Muscle layer of duodenum (tissue), 2 donors: ENCODE measurements at regions not wholly inside any gene's neighbourhood (a gene's known extent, or its start where the extent isn't known, plus 50 kb on each side); places are given as distances from the start of the nearest gene placed in this dataset.

Experiments used
- H3K27ac ChIP-seq: one replicate; pipeline ENCODE4 v1.7.0; 2013; ENCODE audit warnings: mild to moderate bottlenecking, low read length
- H3K27me3 ChIP-seq: one replicate; pipeline ENCODE4 v1.7.0; 2013; ENCODE audit warnings: low read depth, mild to moderate bottlenecking, control low read depth, low read length
- H3K36me3 ChIP-seq, 2 donors: one replicate each; pipeline ENCODE4 v1.7.0; 2013; ENCODE audit warnings: low read length in 2 of 2, control low read depth in 1 of 2, mild to moderate bottlenecking in 1 of 2; ENCODE audit not compliant: insufficient read depth in 2 of 2, control insufficient read depth in 1 of 2
- H3K4me1 ChIP-seq, 2 donors: one replicate each; pipeline ENCODE4 v1.7.0; 2013; ENCODE audit warnings: low read length in 2 of 2, mild to moderate bottlenecking in 2 of 2, control low read depth in 1 of 2, moderate library complexity in 1 of 2; ENCODE audit not compliant: insufficient read depth in 2 of 2, control insufficient read depth in 1 of 2
- H3K4me3 ChIP-seq, 2 donors: one replicate each; pipeline ENCODE4 v1.7.0; 2013; ENCODE audit warnings: low read length in 2 of 2, low read depth in 1 of 2, mild to moderate bottlenecking in 1 of 2
- H3K9me3 ChIP-seq, 2 donors: one replicate each; pipeline ENCODE4 v1.7.0; 2013; ENCODE audit warnings: low read length in 2 of 2, control low read depth in 1 of 2, mild to moderate bottlenecking in 1 of 2; ENCODE audit not compliant: control insufficient read depth in 1 of 2
- donor health status: healthy.

GRCh38 chr13:32917504-32917903 lies 98.7 kb upstream of the KL start:
- Histone ChIP-seq H3K27ac (no peak overlapping the region), H3K27me3 (no peaks in the 10 kb centered on the region), H3K4me3 (no peak overlapping the region), H3K36me3 (no peaks in the 10 kb centered on the region), H3K4me1 (no peaks in the 10 kb centered on the region), H3K9me3 (peaks cover 0 to 7% of the 10 kb centered on the region in 2 donors)

- no peaks in the 10 kb centered on the region for H3K9me3 ChIP-seq
- no peaks in the 10 kb centered on the region for H3K4me1 ChIP-seq
- H3K27ac ChIP-seq, result no peak overlapping the region
These were observed 92.5 kb upstream of the KL start for GRCh38 chr13:32923725-32924124.

GRCh38 chr13:32924886-32925285 lies 91.3 kb upstream of the KL start:
- no peaks in the 10 kb centered on the region for H3K4me1 ChIP-seq
- H3K4me3 ChIP-seq, result no peak overlapping the region
- peaks cover 0 to 2% of the 10 kb centered on the region in 2 donors for H3K9me3 ChIP-seq
- no peaks in the 10 kb centered on the region for H3K36me3 ChIP-seq
- no peak overlapping the region for H3K27ac ChIP-seq
- H3K27me3 ChIP-seq, result no peaks in the 10 kb centered on the region

More at GRCh38 chr13:32923725-32924124, 92.5 kb upstream of the KL start:
- Histone ChIP-seq H3K27me3 (no peaks in the 10 kb centered on the region), H3K36me3 (no peaks in the 10 kb centered on the region), H3K4me3 (no peak overlapping the region)

- no peaks in the 10 kb centered on the region for H3K27me3 ChIP-seq
- H3K9me3 ChIP-seq, result peaks cover 0 to 2% of the 10 kb centered on the region in 2 donors
These were observed 90.7 kb upstream of the KL start for GRCh38 chr13:32925506-32925905.

GRCh38 chr13:32932376-32932775 lies 83.8 kb upstream of the KL start:
- no peaks in the 10 kb centered on the region for H3K27me3 ChIP-seq
- no peaks in the 10 kb centered on the region for H3K36me3 ChIP-seq
- H3K27ac ChIP-seq, result no peak overlapping the region
- no peak overlapping the region for H3K4me3 ChIP-seq
- no peaks in the 10 kb centered on the region for H3K4me1 ChIP-seq
- peaks cover 0 to 2% of the 10 kb centered on the region in 2 donors for H3K9me3 ChIP-seq

More at GRCh38 chr13:32925506-32925905, 90.7 kb upstream of the KL start:
- H3K4me1 ChIP-seq, result no peaks in the 10 kb centered on the region
- H3K36me3 ChIP-seq, result no peaks in the 10 kb centered on the region
- H3K4me3 ChIP-seq, result no peak overlapping the region
- H3K27ac ChIP-seq, result no peak overlapping the region

- no peaks in the 10 kb centered on the region for H3K9me3 ChIP-seq
- no peak overlapping the region for H3K4me3 ChIP-seq
- no peaks in the 10 kb centered on the region for H3K4me1 ChIP-seq
- no peaks in the 10 kb centered on the region for H3K36me3 ChIP-seq
- no peak overlapping the region for H3K27ac ChIP-seq
- no peaks in the 10 kb centered on the region for H3K27me3 ChIP-seq
These were observed 79.5 kb upstream of the KL start for GRCh38 chr13:32936716-32937115.

GRCh38 chr13:32938314-32938713 lies 77.9 kb upstream of the KL start:
- Histone ChIP-seq H3K36me3 (no peaks in the 10 kb centered on the region), H3K27ac (no peak overlapping the region), H3K27me3 (no peaks in the 10 kb centered on the region)

GRCh38 chr13:32938907-32939306 lies 77.3 kb upstream of the KL start:
- Histone ChIP-seq H3K4me3 (no peak overlapping the region), H3K9me3 (no peaks in the 10 kb centered on the region), H3K27ac (no peak overlapping the region), H3K4me1 (no peaks in the 10 kb centered on the region), H3K27me3 (no peaks in the 10 kb centered on the region), H3K36me3 (no peaks in the 10 kb centered on the region)

More at GRCh38 chr13:32938314-32938713, 77.9 kb upstream of the KL start:
- H3K9me3 ChIP-seq, result no peaks in the 10 kb centered on the region
- H3K4me1 ChIP-seq, result no peaks in the 10 kb centered on the region
- no peak overlapping the region for H3K4me3 ChIP-seq

GRCh38 chr13:32940601-32941000 lies 75.6 kb upstream of the KL start:
- H3K27ac ChIP-seq, result no peak overlapping the region
- H3K36me3 ChIP-seq, result no peaks in the 10 kb centered on the region
- H3K4me1 ChIP-seq, result no peaks in the 10 kb centered on the region
- H3K27me3 ChIP-seq, result no peaks in the 10 kb centered on the region
- no peak overlapping the region for H3K4me3 ChIP-seq
- H3K9me3 ChIP-seq, result no peaks in the 10 kb centered on the region

- Histone ChIP-seq H3K27ac (no peak overlapping the region), H3K4me3 (no peak overlapping the region), H3K36me3 (no peaks in the 10 kb centered on the region), H3K4me1 (no peaks in the 10 kb centered on the region), H3K9me3 (no peaks in the 10 kb centered on the region), H3K27me3 (no peaks in the 10 kb centered on the region)
These were observed 74.9 kb upstream of the KL start for GRCh38 chr13:32941368-32941767.

GRCh38 chr13:32946558-32946957 lies 69.7 kb upstream of the KL start:
- Histone ChIP-seq H3K9me3 (no peaks in the 10 kb centered on the region), H3K4me3 (no peak overlapping the region), H3K27ac (no peak overlapping the region), H3K4me1 (no peaks in the 10 kb centered on the region), H3K36me3 (no peaks in the 10 kb centered on the region), H3K27me3 (no peaks in the 10 kb centered on the region)

GRCh38 chr13:32947411-32948276 lies 68.6 kb upstream of the KL start:
- H3K4me1 ChIP-seq, result no peaks in the 10 kb centered on the region
- no peaks in the 10 kb centered on the region for H3K9me3 ChIP-seq
- H3K27me3 ChIP-seq, result no peaks in the 10 kb centered on the region
- H3K36me3 ChIP-seq, result no peaks in the 10 kb centered on the region
- H3K27ac ChIP-seq, result no peak overlapping the region
- H3K4me3 ChIP-seq, result no peak overlapping the region
